GM20431 (cell line): ENCODE measurements at regions not wholly inside any gene's neighbourhood (a gene's known extent, or its start where the extent isn't known, plus 50 kb on each side); places are given as distances from the start of the nearest gene placed in this dataset.

Experiments used
- in situ Hi-C: fragments of 300-500 bp; cut with MseI, MboI; formaldehyde crosslinking; loops from one replicate; pipeline ENCODE4 v1.15.0; 2020; ENCODE audit warnings: low sequenced_read_pairs; ENCODE audit not compliant: unreplicated experiment

DNA sequence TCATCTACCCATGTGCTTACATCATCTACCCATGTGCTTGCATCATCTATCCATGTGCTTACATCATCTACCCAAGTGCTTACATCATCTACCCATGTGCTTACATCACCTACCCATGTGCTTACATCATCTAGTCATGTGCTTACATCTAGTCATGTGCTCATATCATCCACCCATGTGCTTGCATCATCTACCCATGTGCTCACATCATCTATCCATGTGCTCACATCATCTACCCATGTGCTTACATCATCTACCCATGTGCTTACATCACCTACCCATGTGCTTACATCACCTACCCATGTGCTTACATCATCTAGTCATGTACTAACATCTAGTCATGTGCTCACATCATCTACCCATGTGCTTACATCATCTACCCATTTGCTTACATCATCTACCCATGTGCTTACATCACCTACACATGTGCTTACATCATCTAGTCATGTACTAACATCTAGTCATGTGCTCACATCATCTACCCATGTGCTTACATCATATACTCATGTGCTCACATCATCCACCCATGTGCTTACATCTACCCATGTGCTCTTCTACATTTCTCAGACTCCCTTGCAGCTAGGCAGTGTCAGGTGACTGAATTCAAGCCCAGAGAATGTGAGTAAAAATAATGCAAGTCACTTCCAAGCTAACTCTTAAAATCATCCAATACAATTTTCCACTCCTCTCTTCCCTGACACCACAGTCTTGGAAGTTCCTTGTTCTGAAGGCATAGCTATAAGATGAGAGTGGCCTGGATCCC, 196.8 kb downstream of the CBLN1 start:
- in situ Hi-C loops: no loop called here

- in situ Hi-C loops: no loop called here
Measured at GRCh38 chr16:49081554-49081953, 200.1 kb downstream of the CBLN1 start.

DNA sequence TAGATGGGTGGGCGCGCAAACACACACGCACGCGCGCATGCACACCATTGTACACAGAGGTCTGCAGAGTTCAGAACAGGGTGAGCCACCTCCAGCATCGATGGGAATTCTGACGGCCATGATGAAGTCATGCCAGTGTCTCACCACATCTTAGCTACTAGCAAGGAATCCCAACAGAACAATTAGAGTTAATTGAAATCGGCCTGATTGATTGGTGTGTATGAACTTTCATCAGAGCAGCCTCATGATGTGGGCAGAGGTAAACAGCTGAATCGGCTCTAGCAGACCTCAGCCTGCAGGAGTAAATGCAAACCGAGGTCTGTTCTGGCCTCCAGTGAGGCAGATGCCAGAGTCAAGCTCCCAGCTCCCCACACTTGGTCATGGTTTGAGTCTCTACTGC, 200.6 kb downstream of the CBLN1 start:
- in situ Hi-C loops: no loop called here

DNA sequence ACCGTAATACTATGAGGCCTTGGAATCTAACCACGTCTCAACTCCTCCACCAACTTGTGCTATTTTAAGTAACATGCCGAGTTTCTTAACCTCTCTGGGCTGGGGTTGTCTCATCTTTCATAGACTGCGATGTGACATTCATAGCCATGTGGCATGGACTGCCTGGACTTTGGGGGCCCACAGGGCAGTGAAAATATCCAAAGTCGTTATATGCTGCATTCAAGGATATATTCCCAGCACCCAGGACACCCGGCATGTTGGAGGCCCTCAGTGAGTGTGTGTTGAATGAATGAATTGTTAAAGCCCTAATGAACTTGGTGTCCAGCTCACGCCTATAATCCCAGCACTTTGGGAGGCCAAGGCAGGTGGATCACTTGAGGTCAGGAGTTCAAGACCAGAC, 203.1 kb downstream of the CBLN1 start:
- in situ Hi-C loops: no loop called here

DNA sequence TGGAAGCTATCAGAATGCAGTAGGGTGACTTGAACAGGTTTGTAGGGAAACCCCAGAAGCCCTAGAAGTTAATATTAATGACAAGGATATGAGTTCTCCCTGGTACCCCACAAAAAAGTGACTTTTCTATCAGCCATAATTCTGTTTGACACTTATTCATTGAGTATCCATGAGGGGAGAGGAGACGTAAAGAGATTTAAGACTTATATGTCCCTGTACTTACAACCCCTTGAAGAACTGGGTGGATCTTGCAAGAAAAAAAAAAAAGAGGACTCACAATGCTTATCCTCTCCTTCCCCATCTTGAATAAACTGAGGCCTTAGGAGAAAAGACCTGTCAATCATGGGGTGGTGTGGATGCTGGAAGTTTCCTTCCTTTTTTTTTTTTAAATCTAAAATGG, 203.5 kb downstream of the CBLN1 start:
- in situ Hi-C loops: no loop called here

GRCh38 chr16:49075709-49076108, 205.9 kb downstream of the CBLN1 start:
- in situ Hi-C loops: no loop called here

DNA sequence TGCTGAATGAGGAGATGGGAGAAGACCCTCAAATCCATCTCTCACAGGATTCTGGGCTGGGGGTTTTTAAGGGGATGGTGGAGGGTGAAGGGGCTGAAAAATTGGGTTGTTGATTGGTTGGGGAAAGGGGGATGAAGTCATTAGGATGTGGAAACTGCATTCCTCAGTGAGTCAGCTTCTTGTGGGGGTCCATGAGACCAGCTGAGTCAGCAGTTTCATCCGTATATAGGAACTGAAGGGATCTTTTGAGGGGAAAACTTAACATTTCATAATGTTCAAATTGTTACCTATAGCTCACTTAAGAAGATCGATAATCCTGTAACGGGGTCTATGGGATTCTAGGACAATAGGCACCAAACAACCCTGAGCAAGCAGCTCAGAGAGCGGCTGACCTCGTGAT, 213.4 kb downstream of the CBLN1 start:
- in situ Hi-C loops: no loop called here

GRCh38 chr16:49067776-49068175, 213.9 kb downstream of the CBLN1 start:
- in situ Hi-C loops: no loop called here

DNA sequence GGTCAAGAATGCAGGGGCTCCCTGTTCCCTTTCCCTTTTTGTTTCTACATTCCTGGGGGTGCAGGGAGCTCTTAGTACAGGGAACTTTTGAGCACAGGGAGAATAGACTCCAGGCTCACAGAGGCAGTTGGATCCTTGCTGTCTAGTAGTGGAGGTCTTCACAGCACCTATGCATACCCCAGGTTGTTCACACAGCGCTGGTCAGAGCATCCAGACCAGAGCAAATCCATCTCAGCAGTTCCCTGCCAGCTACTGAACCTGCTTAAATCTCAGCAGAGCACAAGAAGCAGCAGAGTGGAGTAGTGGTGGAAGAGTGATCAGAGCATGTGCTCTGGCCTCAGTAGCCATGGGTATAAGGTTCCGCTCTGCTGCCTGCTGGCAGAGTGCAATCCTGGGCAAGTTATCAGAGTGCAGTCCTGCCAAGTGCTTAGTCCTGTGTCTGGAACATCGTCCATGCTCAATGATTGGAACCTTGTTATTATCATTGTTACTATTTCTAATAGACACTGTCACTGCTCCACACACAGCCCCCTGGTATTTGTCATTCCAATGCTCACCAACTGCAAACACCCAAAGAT, 220.4 kb downstream of the CBLN1 start:
- in situ Hi-C loops: no loop called here

DNA sequence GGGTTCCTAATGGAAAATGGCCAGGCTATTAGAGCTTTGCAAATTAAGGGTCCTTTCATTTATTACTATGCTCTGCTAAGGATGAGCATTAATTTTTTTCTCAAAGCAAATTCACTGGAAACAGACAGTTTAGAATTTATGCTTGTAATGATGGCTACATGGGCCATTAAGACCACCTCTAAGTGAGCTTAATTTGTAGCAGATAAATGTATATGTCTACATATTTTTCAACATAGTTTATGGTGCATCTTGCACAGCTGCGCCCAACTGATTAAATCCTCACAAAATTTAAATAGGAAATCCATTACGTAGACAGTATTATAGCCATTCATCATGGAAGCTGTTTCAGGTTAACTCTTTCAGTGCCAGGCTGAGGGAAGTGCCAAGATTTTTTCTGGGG, 220.9 kb downstream of the CBLN1 start:
- in situ Hi-C loops: no loop called here

DNA sequence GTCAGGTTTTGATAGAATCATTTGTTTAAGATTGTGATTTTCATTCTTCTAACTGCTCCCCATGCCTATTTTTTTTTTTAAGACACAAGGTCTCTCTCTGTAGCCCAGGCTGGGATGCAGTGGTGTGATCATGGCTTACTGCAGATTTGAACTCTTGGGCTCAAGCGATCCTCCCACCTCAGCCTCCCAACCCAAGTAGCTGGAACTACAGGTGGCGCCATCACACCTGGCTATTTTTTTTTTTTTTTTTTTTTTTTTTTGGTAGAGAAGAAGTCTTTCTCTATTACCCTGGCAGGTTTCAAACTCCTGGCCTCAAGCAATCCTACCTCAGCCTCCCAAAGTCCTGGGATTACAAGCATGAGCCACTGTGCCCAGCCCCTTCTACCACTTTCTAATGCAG, 223.3 kb downstream of the CBLN1 start:
- in situ Hi-C loops: no loop called here

GRCh38 chr16:49057936-49058335, 223.7 kb downstream of the CBLN1 start:
- in situ Hi-C loops: no loop called here

DNA sequence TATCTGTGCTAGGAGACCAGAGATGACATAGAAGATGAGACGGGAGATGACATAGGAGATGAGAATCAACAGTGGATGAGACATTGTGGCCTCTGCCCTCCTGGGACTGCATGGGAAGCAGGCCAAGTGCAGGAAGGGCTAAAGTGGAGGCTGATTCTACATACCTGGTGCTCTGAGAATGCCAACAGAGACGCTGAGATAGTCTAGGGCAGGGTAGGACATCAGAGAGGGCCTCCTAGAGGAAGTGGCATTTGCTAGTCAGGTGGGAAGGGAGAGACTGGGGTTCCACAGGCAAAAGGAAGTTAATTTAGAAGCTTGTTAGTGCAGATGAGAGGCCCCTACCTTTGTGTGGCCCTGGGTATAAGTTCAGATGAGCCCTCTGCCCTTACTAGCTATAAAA, 224.2 kb downstream of the CBLN1 start:
- in situ Hi-C loops: no loop called here

DNA sequence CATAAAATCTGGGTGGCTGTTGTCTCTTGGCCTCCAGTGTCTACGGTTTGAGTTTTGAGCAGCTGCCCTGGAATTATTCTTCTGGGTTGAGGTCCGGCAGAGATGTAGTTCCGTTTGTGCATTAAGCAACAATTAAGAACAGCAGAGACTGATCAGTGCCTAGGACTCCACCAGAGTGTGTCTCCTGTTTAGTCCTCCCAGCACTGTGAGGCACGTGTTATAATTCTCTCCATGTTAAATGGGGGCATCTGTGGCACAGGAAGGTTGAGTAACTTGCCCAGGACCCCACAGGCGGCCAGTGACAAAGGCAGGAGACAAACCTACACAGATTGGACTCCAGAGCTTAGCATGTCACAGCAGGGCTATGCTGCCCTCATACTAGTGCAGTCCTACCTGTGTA, 225.1 kb downstream of the CBLN1 start:
- in situ Hi-C loops: no loop called here

DNA sequence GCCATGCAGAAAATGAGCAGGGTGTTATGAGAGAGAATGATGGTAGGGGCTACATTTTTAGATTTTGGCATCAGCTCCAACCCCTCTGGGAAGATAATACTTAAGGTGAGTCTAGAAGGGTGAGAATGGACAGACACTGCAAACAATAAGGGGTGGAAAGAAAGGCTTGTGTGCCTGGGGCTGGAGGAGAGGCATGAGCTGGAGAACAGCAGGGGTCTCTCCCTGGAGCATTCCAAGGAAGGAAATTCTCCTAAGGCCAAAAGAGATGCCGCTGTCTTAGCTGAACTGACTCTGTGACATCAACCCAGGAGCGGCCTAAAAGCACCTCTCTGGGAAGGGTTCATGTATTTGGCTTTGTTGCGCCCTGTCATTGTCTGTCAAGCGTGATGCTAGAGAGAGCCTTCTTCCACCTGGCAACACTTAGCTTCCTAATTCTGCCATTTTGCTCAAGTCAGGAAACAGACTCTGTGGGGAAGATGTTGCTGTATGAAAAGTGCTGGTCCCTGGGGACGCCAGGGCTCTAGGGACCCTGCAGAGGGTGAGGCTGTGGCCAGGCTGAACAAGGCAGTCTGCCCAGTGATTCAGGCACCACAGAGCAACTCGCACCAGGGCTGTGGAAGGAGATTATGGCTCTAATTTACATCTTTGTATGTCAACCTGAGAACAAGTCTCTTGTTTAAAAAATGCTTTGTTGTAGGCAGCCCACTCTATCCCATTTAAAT, 225.7 kb downstream of the CBLN1 start:
- in situ Hi-C loops: no loop called here

DNA sequence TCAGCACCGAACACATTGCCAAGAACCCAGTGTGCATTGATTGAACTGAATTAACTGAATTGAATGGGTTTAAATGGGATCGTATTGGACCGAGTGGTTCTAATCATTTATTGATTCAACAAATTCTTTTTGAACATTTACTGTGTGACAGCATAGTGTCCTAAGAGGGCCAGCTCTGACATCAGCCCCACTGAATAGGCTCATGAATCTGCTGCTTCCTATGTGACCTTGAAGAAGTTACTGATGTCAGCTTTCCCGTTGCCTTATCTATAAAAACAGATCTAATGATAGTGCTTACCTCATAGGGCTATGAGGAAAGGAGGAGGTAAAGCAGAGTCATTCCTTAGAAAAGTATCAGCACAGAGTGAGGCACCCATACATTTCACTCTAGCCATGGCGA, 226.3 kb downstream of the CBLN1 start:
- in situ Hi-C loops: no loop called here

DNA sequence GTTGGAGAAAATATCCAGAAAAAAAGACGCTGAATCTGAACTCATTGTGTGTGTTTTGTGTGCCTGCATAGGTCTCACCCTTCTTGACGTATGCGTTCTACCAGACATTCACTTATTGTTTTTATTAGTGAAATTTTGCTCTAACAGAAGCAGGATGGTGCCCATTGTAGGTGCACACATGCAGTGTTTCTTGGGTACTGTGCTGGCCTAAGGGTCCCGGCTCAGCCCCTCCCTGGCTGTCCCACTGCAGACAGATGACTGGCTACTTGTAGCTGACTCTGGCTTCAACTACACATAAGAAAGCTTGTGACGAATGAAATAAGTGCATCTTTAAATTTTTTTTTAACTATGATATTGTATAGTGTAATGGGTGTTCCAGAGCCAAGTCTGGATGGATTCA, 227.0 kb downstream of the CBLN1 start:
- in situ Hi-C loops: no loop called here

GRCh38 chr16:49052846-49053245, 228.8 kb downstream of the CBLN1 start:
- in situ Hi-C loops: no loop called here

DNA sequence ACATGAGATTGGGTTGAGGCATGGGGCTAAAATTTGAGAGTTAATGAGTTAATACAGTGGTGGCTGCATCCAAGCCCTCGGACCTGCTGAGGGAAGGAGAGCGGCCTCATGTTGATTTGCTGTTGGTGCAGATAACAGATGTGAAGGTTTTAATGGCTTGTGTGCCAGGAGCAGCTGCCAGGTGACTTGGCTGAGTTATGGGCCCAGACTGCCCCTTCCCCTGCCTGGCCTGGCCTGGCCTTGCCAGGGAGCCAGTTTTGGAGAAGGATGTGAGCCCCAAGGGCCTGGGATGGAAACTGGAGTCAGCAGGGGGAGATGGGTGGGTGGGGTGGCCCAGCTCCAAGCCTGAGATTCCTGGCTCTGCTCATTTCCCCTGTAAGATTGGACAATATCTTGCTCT, 230.1 kb downstream of the CBLN1 start:
- in situ Hi-C loops: no loop called here

- in situ Hi-C loops: no loop called here
Measured at GRCh38 chr16:49050607-49051006, 231.0 kb downstream of the CBLN1 start.

GRCh38 chr16:49049644-49050043, 232.0 kb downstream of the CBLN1 start:
- in situ Hi-C loops: no loop called here
